ENCODE measurements at regions not wholly inside any gene's neighbourhood (a gene's known extent, or its start where the extent isn't known, plus 50 kb on each side); places are given as distances from the start of the nearest gene placed in this dataset.
"Not testable (repeated sequence)": the region's sequence is repeated elsewhere in the genome, so short reads cannot be mapped to it uniquely, and the experiment has no call there.

GRCh38 chr6:137717074-137718073, 149.7 kb upstream of the TNFAIP3 start:
- H3K4me3 ChIP-seq (ENCODE audit: low read depth, low read length) = no peak overlapping the region
- DNase-seq (ENCODE audit: low read depth) = no peak
- TF ChIP-seq CTCF (IDR thresholded peaks at IDR 0.05; ENCODE audit: insufficient read depth, low read depth, low read length) = no peak

DNA sequence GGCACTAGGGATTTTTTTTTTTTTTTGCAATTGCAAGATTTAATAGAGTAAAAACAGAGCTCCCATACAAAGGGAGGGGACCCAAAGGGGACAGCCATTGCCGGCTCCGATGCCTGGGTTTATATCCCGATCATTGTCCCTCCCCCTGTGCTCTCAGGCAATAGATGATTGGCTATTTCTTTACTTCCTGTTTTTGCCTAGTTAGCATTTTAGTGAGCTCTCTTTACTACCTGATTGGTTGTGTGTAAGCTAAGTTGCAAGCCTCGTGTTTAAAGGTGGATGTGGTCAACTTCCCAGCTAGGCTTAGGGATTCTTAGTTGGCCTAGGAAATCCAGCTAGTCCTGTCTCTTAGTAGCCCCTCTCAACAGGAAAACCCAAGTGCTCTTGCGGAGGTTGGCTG, 148.2 kb upstream of the TNFAIP3 start:
- H3K4me3 ChIP-seq (ENCODE audit: low read depth, low read length); DNase-seq (ENCODE audit: low read depth): not testable (repeated sequence)

DNA sequence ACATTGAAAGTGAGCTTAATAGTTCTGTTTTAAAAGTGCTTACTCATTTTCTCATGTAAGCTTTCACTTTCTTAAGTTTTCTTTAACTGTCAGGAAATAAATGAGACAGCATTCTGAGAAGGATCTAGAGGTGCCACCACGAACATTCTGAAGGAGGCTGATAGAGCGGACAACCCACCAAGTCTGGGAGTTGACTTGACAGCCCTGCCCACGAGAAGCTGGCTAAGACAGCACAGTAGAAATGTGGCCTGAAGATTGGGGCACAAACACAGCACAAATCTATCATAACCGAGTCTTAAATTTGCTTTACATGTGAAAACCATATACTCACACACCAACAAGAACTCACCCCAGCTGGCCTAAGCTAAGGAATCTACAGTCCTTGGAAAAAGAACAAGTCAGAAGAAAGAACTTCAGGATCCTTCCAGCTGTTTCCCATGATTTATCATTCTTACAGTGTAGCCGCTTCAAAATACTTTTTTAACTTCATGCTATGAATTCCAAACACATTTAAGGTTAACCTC, 144.2 kb upstream of the TNFAIP3 start:
- TF ChIP-seq CTCF (IDR thresholded peaks at IDR 0.05; ENCODE audit: insufficient read depth, low read depth, low read length) = no peak
- no peak for DNase-seq (ENCODE audit: low read depth)
- H3K4me3 ChIP-seq (ENCODE audit: low read depth, low read length) = no peak overlapping the region

GRCh38 chr6:137723273-137724017, 143.6 kb upstream of the TNFAIP3 start:
- no peak overlapping the region for H3K4me3 ChIP-seq (ENCODE audit: low read depth, low read length)
- DNase-seq (ENCODE audit: low read depth) = no peak
- no peak for TF ChIP-seq CTCF (IDR thresholded peaks at IDR 0.05; ENCODE audit: insufficient read depth, low read depth, low read length)

DNA sequence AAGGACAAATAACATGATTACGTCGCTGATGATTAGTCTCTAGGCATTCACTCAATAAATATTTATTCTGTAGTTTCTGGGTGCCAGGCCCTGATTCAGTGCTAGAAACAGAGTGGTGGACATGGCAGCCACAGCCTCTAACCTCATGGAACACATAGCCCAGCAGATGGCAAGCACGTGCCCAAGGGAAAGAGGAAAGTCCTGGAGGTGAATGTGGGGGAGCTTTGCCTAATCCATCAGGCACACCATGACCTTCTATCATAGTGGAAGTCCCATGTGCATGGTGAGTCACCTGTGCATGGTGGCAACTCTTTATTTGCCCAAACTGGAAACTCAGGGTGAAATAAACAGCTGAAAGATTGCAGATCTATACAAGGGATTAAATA, 143.0 kb upstream of the TNFAIP3 start:
- DNase-seq (ENCODE audit: low read depth) = no peak
- TF ChIP-seq CTCF (IDR thresholded peaks at IDR 0.05; ENCODE audit: insufficient read depth, low read depth, low read length) = no peak
- no peak overlapping the region for H3K4me3 ChIP-seq (ENCODE audit: low read depth, low read length)

DNA sequence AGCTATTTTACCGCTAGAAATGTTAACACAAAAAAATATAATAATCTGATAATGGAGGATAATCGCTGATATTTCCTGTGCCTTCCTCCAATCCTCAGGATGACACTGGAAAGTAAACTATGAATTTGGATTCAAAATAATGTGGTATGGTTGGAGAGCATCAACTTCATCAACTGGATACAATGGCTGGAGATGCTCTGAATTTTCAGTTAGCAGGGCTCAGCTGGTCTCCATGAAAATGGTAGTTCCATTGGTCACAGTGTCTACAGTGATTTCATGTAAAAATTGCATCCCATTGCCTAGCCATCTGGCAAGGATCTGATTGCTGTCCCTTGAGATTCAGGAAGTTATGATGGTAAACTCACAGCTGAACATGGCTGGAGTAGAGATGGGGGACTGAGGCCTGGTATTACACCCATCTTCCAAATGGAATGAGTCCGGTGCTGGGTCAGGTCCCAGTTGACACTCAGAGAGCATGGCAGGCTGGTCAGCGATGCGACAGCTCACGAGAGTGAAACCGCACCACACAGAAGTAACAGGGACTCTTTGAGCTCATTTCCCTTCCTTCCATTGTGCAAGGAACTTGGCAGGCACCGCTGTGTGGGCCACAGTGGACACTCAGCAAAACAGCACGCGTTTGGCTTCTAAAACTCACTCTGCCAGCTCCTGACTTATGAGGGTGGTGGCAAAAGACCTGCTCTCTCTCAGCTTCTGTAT, 142.4 kb upstream of the TNFAIP3 start:
- H3K4me3 ChIP-seq (ENCODE audit: low read depth, low read length) = no peak overlapping the region
- no peak for DNase-seq (ENCODE audit: low read depth)
- no peak for TF ChIP-seq CTCF (IDR thresholded peaks at IDR 0.05; ENCODE audit: insufficient read depth, low read depth, low read length)
